Kidney (tissue), 10 donors: ENCODE measurements at regions not wholly inside any gene's neighbourhood (a gene's known extent, or its start where the extent isn't known, plus 50 kb on each side); places are given as distances from the start of the nearest gene placed in this dataset.
"Not testable (repeated sequence)": the region's sequence is repeated elsewhere in the genome, so short reads cannot be mapped to it uniquely, and the experiment has no call there.

Experiments used
- DNase-seq, 5 donors: peaks; one replicate each; pipeline ENCODE4 v3.0.0-alpha.2; 2013 to 2020
- FAIRE-seq: peaks from 2 replicates; lab custom pipeline; 2012; peaks lifted over from hg19 to GRCh38; lab: Jason Lieb, UNC
- H3K27ac ChIP-seq, 2 donors: one replicate each; pipeline ENCODE4 v1.7.0; 2013; ENCODE audit warnings: low read depth in 2 of 2, low read length in 2 of 2, inconsistent platforms in 1 of 2
- H3K27me3 ChIP-seq: one replicate; pipeline ENCODE4 v1.7.1; 2013; ENCODE audit warnings: low read length, inconsistent platforms; ENCODE audit not compliant: control insufficient read depth, insufficient read depth
- H3K36me3 ChIP-seq, 3 donors: one replicate each; pipeline versions ENCODE4 v1.7.0 to v1.7.1; 2013; ENCODE audit warnings: low read length in 3 of 3, control low read depth in 1 of 3, inconsistent platforms in 1 of 3; ENCODE audit not compliant: insufficient read depth in 3 of 3, control insufficient read depth in 2 of 3
- H3K4me1 ChIP-seq, 3 donors: one replicate each; pipeline versions ENCODE4 v1.7.0 to v1.7.1; 2013; ENCODE audit warnings: low read length in 3 of 3, inconsistent platforms in 1 of 3, low read depth in 1 of 3; ENCODE audit not compliant: control insufficient read depth in 2 of 3, insufficient read depth in 2 of 3
- H3K4me3 ChIP-seq, 3 donors: one replicate each; pipeline versions ENCODE4 v1.7.0 to v1.8.1; 2013; ENCODE audit warnings: low read length in 3 of 3, control low read depth in 1 of 3, inconsistent platforms in 1 of 3
- H3K9ac ChIP-seq, 3 donors: one replicate each; pipeline versions ENCODE4 v1.7.0 to v1.7.1; 2013; ENCODE audit warnings: low read length in 3 of 3, control low read depth in 1 of 3, inconsistent platforms in 1 of 3
- H3K9me3 ChIP-seq, 3 donors: one replicate each; pipeline versions ENCODE4 v1.7.0 to v1.7.1; 2013; ENCODE audit warnings: low read length in 3 of 3, control low read depth in 1 of 3, inconsistent platforms in 1 of 3; ENCODE audit not compliant: control insufficient read depth in 2 of 3, insufficient read depth in 1 of 3
- intact Hi-C: fragments of 100-400 bp; cut with DNase I; formaldehyde crosslinking; loops from one replicate; pipeline ENCODE4 v1.11.1; 2022
- donor health status: control.
- donor health status: control.
- donor health status: DM: yes; HTN: yes; CAD: no.
- donor health status: Normal renal cell carcinoma (clear cell type).

GRCh38 chr9:42306625-42307024 is 123.2 kb downstream of the SPATA31A6 start:
- H3K9ac ChIP-seq, H3K27ac ChIP-seq, H3K27me3 ChIP-seq, H3K4me1 ChIP-seq, intact Hi-C loops, H3K9me3 ChIP-seq, H3K36me3 ChIP-seq, DNase-seq, H3K4me3 ChIP-seq, FAIRE-seq: not testable (repeated sequence)

- H3K4me1 ChIP-seq, DNase-seq, H3K27ac ChIP-seq, H3K9ac ChIP-seq, FAIRE-seq, intact Hi-C loops, H3K27me3 ChIP-seq, H3K36me3 ChIP-seq, H3K4me3 ChIP-seq, H3K9me3 ChIP-seq: not testable (repeated sequence)
Measured at GRCh38 chr9:42307449-42307848, 124.0 kb downstream of the SPATA31A6 start.

GRCh38 chr9:42310972-42311371 is 127.5 kb downstream of the SPATA31A6 start:
- H3K4me3 ChIP-seq, H3K9ac ChIP-seq, DNase-seq, H3K27me3 ChIP-seq, H3K4me1 ChIP-seq, H3K9me3 ChIP-seq, intact Hi-C loops, H3K36me3 ChIP-seq, FAIRE-seq, H3K27ac ChIP-seq: not testable (repeated sequence)

- H3K9me3 ChIP-seq, H3K9ac ChIP-seq, H3K36me3 ChIP-seq, H3K27me3 ChIP-seq, H3K27ac ChIP-seq, DNase-seq, FAIRE-seq, H3K4me1 ChIP-seq, H3K4me3 ChIP-seq, intact Hi-C loops: not testable (repeated sequence)
Measured at GRCh38 chr9:42316026-42316425, 132.6 kb downstream of the SPATA31A6 start.

DNA sequence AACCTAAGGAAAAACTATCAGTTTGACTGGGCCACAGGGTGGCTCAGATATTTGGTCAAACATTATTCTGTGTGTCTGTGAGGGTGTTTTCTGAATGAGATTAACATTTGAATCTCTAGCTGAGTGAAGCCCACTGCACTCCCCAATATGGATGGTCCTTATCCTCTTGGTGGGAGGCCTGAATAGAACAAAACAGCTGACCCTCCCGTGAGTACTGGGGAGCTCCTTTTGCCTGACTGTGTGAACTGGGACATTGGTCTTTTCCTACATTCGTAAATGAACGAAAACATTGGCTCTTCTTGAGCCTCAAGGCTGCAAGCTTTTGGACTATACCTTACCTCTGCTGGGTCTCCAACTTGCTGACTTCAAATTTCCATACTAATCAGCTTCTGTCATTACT is 134.2 kb downstream of the SPATA31A6 start:
- H3K4me1 ChIP-seq, H3K27me3 ChIP-seq, FAIRE-seq, H3K9ac ChIP-seq, intact Hi-C loops, H3K4me3 ChIP-seq, H3K36me3 ChIP-seq, H3K9me3 ChIP-seq, DNase-seq, H3K27ac ChIP-seq: not testable (repeated sequence)

DNA sequence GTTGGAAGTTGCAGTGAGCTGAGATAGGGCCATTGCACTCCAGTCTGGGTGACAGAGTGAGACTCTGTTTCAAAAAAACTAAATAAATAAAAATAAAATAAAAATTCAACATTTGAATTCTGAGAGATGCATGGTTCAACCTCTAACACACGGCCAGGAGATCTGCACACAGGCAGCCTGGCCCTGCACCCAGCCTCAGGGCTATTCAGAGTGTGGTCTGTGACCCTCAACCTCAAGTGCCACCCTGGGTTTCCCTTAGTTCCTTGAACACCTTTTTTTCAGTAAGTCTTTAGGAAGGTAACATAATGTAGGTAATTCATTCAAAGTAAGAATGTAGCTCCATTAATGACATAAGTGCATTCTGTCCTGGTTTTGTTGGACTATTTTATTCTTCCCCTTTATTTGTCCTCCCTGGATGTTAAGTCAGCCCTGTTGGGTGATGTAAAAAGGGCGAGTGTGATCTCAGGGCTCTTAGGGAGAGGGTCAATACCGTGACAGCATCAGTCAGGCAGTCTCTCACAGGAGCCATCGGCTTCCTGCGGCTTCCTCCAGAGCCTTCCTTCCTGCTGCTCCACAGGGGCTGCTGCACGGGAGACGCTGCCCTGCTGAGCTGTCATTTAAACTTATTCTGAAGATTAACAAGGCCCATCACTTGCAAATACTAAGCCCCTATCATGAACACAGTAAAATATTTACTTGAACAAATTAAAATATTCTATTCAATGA is 139.8 kb downstream of the SPATA31A6 start:
- H3K9me3 ChIP-seq, H3K4me3 ChIP-seq, H3K27ac ChIP-seq, intact Hi-C loops, H3K4me1 ChIP-seq, H3K27me3 ChIP-seq, DNase-seq, H3K36me3 ChIP-seq, FAIRE-seq, H3K9ac ChIP-seq: not testable (repeated sequence)

DNA sequence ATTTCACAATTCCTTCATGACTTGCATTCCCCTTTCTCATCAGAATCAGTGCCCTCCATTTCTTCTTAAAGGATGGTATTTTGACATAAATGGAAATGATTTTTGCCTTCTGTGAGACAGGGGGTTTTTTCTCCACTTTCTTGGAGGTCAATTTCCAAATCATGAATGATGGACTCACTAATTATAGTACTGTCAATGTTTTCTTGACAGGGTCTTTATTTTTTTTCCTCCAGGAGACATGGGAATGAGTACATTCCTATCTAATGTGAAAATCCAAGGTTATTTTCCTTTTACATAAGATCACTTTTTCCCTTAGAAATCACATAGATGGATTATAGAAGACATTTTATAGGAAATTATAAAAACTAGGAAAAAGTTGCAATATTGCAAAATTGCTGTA is 141.7 kb downstream of the SPATA31A6 start:
- FAIRE-seq, H3K4me1 ChIP-seq, H3K27ac ChIP-seq, intact Hi-C loops, H3K4me3 ChIP-seq, DNase-seq, H3K9me3 ChIP-seq, H3K36me3 ChIP-seq, H3K9ac ChIP-seq, H3K27me3 ChIP-seq: not testable (repeated sequence)

- H3K4me3 ChIP-seq, DNase-seq, H3K36me3 ChIP-seq, H3K9me3 ChIP-seq, H3K4me1 ChIP-seq, H3K27ac ChIP-seq, H3K9ac ChIP-seq, FAIRE-seq, intact Hi-C loops, H3K27me3 ChIP-seq: not testable (repeated sequence)
Measured at GRCh38 chr9:42325561-42325960, 142.1 kb downstream of the SPATA31A6 start.
